ENCODE measurements at regions not wholly inside any gene's neighbourhood (a gene's known extent, or its start where the extent isn't known, plus 50 kb on each side); places are given as distances from the start of the nearest gene placed in this dataset.

- no peak for ATAC-seq
- 49% methylated on average over 3 of the region's 3 CpGs for WGBS (ENCODE audit: insufficient coverage)
- H3K9me3 ChIP-seq (ENCODE audit: control insufficient read depth, insufficient read depth, low read length), result no peaks in the 10 kb centered on the region
- no peak for TF ChIP-seq CTCF (IDR thresholded peaks at IDR 0.05)
- H3K36me3 ChIP-seq (ENCODE audit: control insufficient read depth, insufficient read depth, low read length), result no peaks in the 10 kb centered on the region
- H3K9me3 Mint-ChIP-seq, result peaks cover 4 to 8% of the 10 kb centered on the region in 2 donors
- no peak for DNase-seq
- H3K4me3 ChIP-seq (ENCODE audit: low read length), result no peak overlapping the region
- no peaks in the 10 kb centered on the region for H3K27me3 ChIP-seq (ENCODE audit: control insufficient read depth, insufficient read depth, low read length)
- H3K4me3 Mint-ChIP-seq, result no peak overlapping the region
- H3K4me1 ChIP-seq (ENCODE audit: control insufficient read depth, insufficient read depth, low read length), result no peaks in the 10 kb centered on the region
- no peaks in the 10 kb centered on the region for H3K4me1 Mint-ChIP-seq
- H3K36me3 Mint-ChIP-seq, result no peaks in the 10 kb centered on the region
- H3K27ac ChIP-seq (ENCODE audit: low read length), result no peak overlapping the region
- no peak overlapping the region for H3K27ac Mint-ChIP-seq
- intact Hi-C loops (cut with micrococcal nuclease), result no loop called here
- H3K27me3 Mint-ChIP-seq (ENCODE audit: low read depth in 2 of 2), result no peaks in the 10 kb centered on the region
These were observed 64.5 kb downstream of the TUSC1 start for GRCh38 chr9:25613709-25614108.

DNA sequence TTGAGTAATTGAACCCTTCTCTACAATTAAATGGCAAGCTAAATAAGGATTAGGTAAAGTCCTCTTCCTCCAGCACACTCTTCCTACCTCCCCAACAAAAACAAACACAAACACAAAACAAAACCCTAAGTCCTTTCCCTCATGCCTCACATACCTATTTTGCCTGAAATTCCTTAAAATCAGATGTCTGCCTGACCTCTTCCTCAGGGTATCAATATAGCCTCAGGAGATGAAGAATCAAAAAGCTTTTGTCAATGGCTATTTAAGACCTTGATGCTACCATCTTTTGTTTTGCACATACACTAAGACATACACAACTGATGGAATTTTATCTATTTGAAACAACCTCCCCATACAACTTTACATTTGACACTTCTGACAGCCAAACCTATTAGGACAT is 75.1 kb downstream of the TUSC1 start:
- Mint-ChIP-seq H3K27ac (no peak overlapping the region), H3K4me3 (no peak overlapping the region), H3K9me3 (peaks cover 10 to 20% of the 10 kb centered on the region in 2 donors), H3K4me1 (no peaks in the 10 kb centered on the region), H3K27me3 (ENCODE audit: low read depth in 2 of 2) (no peaks in the 10 kb centered on the region), H3K36me3 (peaks cover 6% of the 10 kb centered on the region)
- ATAC-seq (no peak), DNase-seq (no peak)
- Histone ChIP-seq H3K4me3 (ENCODE audit: low read length) (no peak overlapping the region), H3K9me3 (ENCODE audit: control insufficient read depth, insufficient read depth, low read length) (no peaks in the 10 kb centered on the region), H3K36me3 (ENCODE audit: control insufficient read depth, insufficient read depth, low read length) (no peaks in the 10 kb centered on the region), H3K27ac (ENCODE audit: low read length) (no peak overlapping the region), H3K4me1 (ENCODE audit: control insufficient read depth, insufficient read depth, low read length) (no peaks in the 10 kb centered on the region), H3K27me3 (ENCODE audit: control insufficient read depth, insufficient read depth, low read length) (no peaks in the 10 kb centered on the region)
- intact Hi-C loops (cut with micrococcal nuclease), result no loop called here
- TF ChIP-seq CTCF (IDR thresholded peaks at IDR 0.05), result no peak

- Histone ChIP-seq H3K27me3 (ENCODE audit: control insufficient read depth, insufficient read depth, low read length) (no peaks in the 10 kb centered on the region), H3K4me3 (ENCODE audit: low read length) (no peak overlapping the region), H3K9me3 (ENCODE audit: control insufficient read depth, insufficient read depth, low read length) (no peaks in the 10 kb centered on the region), H3K36me3 (ENCODE audit: control insufficient read depth, insufficient read depth, low read length) (no peaks in the 10 kb centered on the region), H3K27ac (ENCODE audit: low read length) (no peak overlapping the region), H3K4me1 (ENCODE audit: control insufficient read depth, insufficient read depth, low read length) (no peaks in the 10 kb centered on the region)
- Mint-ChIP-seq H3K9me3 (peaks cover 10 to 20% of the 10 kb centered on the region in 2 donors), H3K27ac (no peak overlapping the region), H3K4me3 (no peak overlapping the region), H3K36me3 (peaks cover 6% of the 10 kb centered on the region), H3K4me1 (no peaks in the 10 kb centered on the region), H3K27me3 (ENCODE audit: low read depth in 2 of 2) (no peaks in the 10 kb centered on the region)
- no peak for TF ChIP-seq CTCF (IDR thresholded peaks at IDR 0.05)
- ATAC-seq (no peak), DNase-seq (no peak)
- 73% methylated on average over 4 of the region's 6 CpGs for WGBS (ENCODE audit: insufficient coverage)
- intact Hi-C loops (cut with micrococcal nuclease), result no loop called here
These were observed 75.7 kb downstream of the TUSC1 start for GRCh38 chr9:25602400-25603044.

GRCh38 chr9:25600501-25600900 is 77.7 kb downstream of the TUSC1 start:
- WGBS (ENCODE audit: insufficient coverage), result 78% methylated on average over 1 of the region's 1 CpG
- no peak overlapping the region for H3K27ac Mint-ChIP-seq
- no peak overlapping the region for H3K4me3 Mint-ChIP-seq
- peaks cover 6% of the 10 kb centered on the region for H3K36me3 Mint-ChIP-seq
- intact Hi-C loops (cut with micrococcal nuclease), result no loop called here
- H3K27me3 Mint-ChIP-seq (ENCODE audit: low read depth in 2 of 2), result no peaks in the 10 kb centered on the region
- Histone ChIP-seq H3K36me3 (ENCODE audit: control insufficient read depth, insufficient read depth, low read length) (no peaks in the 10 kb centered on the region), H3K4me3 (ENCODE audit: low read length) (no peak overlapping the region), H3K4me1 (ENCODE audit: control insufficient read depth, insufficient read depth, low read length) (no peaks in the 10 kb centered on the region), H3K9me3 (ENCODE audit: control insufficient read depth, insufficient read depth, low read length) (no peaks in the 10 kb centered on the region), H3K27ac (ENCODE audit: low read length) (no peak overlapping the region), H3K27me3 (ENCODE audit: control insufficient read depth, insufficient read depth, low read length) (no peaks in the 10 kb centered on the region)
- H3K9me3 Mint-ChIP-seq, result peaks cover 10 to 30% of the 10 kb centered on the region in 2 donors
- H3K4me1 Mint-ChIP-seq, result no peaks in the 10 kb centered on the region
- no peak for TF ChIP-seq CTCF (IDR thresholded peaks at IDR 0.05)
- ATAC-seq (no peak), DNase-seq (no peak)

Data from natural killer cell (primary cell).